ENCODE measurements at regions not wholly inside any gene's neighbourhood (a gene's known extent, or its start where the extent isn't known, plus 50 kb on each side); places are given as distances from the start of the nearest gene placed in this dataset.
"Not testable (repeated sequence)": the region's sequence is repeated elsewhere in the genome, so short reads cannot be mapped to it uniquely, and the experiment has no call there.

DNA sequence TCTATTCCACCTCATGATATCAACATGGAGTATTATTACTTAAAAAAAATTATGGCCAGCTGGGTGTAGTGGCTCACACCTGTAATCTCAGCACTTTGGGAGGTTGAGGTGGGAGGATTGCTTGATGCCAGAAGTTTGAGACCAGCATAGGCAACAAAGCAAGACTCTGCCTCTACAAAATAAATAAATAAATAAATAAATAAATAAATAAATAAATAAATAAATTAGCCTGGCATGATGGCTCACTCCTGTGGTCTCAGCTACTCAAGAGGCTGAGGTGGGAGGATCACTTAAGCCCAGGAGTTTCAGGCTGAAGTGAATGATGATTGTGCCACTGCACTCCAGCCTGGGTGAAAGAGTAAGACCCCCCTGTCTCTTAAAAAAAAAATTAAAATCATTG is 350.8 kb downstream of the VRK1 start:
- DNase-seq (ENCODE audit: low spot score) = not testable (repeated sequence)

DNA sequence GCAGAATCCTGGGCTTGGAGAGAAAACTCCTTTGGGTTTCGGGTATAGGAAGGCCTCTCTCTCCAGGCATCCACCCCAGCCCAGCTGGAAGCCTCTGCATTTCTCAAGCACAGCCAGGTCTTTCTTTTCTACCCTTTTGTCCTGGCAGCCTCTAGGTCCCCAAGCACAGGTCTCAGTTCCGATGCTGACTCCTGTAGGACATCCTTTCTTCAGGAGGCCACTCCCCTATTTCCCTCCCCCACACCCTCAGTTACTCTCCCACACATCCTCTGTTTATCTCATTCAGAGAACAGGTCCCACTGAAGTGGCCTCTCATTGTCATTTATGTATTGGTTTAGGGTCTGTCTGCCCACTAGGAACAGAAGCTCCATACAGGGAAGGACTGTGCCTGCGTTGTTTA is 352.6 kb downstream of the VRK1 start:
- no peak for DNase-seq (ENCODE audit: low spot score)

DNA sequence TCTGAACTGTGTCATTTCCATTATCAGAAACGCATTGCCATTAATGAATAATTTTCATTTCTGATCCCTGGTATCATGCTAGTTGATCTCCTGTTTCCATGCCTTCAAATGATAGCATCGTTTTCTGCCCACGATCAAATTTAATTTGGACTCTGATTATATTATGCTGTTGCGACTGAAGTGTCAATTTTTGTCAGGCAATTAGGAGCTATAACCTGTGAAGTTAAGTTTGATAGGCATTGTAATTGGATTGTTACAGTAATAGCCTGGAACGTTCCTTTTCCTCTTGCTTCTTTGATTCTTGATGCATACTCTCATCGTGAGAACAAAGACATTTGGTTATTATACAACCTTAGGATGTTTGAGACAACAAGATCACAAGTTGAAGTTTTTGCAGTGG is 356.3 kb downstream of the VRK1 start:
- DNase-seq (ENCODE audit: low spot score) = no peak

DNA sequence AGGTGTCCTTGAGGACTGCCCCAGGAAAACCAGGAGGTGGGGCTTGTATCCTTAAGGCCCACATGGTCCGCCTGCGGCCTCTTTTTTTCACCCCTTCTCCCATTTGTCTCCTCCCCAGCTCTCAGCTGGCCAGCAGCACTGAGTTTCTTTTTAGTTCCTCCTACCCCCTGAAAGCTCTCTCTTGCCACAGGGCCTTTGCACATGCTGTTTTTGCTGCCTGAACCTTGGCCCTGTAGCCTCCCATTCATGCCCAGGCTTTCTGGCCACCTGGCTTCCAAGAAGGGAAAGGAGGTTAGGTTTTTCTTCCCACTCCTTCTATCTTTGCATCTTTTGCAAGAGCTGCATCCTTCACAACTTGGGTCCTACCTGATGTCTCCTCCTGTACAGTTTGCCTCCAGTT is 358.1 kb downstream of the VRK1 start:
- no peak for DNase-seq (ENCODE audit: low spot score)

DNA sequence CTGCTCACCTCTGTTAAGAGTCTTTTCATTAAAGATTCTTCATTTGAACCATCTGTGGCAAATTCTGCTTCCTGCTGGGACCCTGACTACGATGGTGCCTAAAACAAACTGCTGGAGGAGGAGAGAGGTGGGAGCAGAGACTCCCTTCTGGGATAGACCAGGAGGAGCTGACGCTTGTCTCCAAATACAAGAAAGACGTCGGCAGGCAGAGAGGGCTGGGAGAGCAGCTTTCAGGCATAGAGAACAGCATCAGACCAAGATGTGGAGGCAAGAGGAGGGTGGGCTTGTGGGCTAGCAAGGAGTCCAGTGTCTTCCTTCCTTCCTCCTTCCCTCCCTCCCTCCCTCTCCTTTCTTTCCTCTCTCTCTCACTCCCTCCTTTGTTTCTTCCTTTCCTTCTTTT is 358.6 kb downstream of the VRK1 start:
- no peak for DNase-seq (ENCODE audit: low spot score)

DNA sequence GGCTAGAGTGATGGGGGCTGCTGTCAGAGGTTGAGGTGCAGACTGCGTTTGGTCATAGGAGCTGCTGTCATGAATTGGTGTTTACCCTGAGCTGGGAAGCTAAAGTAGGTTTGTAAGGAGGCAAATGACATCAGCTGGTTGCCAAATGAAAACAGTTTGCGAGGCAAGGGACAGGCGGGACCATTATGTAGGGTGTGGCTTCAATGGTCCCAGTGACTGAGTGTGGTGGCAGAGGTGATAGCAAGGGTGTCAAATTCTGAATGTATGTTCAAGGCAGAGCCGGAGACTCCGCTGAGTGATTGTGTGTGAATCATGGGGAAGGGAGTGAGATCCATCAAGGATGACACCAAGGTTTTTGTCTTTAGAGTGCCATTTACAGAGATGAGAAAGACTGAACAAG is 359.5 kb downstream of the VRK1 start:
- DNase-seq (ENCODE audit: low spot score) = no peak

DNA sequence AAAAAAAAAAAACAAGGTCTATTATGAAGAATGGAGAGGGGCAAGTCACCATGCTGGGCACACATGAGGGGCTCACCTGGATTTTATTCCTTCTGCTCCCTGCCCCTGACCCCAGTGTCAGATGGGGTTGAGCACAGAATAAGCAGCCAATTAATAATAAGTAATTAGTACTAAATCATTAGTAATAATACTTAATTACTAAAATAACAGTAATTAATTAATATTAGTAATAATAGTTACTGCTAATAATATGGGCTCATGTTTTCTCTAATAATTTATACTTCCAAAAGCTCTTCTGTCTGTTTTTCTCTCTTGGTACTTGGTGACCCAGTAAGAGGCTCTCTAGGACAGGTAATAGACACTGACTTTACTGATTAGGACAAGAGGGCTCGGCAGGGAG is 360.9 kb downstream of the VRK1 start:
- no peak for DNase-seq (ENCODE audit: low spot score)

DNA sequence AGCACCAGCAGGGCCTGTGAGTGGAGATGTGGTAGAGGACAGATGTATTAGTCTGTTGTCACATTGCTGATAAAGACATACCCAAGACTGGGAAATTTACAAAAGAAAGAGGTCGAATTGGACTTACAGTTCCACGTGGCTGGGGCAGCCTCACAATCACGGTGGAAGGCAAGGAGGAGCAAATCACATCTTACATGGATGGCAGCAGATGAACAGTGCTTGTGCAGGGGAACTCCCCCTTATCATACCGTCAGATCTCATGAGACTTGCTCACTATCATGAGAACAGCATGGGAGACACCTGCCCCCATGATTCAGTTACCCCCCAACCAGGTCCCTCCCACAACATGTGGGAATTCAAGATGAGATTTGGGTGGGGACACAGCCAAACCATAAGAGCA is 361.9 kb downstream of the VRK1 start:
- no peak for DNase-seq (ENCODE audit: low spot score)

DNA sequence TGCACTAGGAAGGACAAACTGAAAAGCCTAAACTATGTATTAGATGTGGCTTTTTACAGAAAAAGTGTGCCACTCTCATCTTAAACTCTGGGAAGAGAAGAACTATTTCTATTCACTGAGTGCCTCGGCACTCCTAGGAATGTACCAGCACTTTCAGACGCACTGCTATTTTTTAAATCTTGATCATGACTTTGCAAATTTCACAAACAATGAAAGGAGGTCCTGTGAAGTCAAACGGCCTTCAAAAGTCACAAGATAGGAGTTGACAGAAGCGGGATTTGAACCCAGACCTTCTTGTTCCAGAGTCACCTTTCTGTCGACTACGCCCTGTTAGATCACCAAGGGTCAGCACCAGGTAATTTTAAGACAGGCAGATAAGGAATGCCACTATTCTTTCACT is 365.4 kb downstream of the VRK1 start:
- DNase-seq (ENCODE audit: low spot score) = no peak

DNA sequence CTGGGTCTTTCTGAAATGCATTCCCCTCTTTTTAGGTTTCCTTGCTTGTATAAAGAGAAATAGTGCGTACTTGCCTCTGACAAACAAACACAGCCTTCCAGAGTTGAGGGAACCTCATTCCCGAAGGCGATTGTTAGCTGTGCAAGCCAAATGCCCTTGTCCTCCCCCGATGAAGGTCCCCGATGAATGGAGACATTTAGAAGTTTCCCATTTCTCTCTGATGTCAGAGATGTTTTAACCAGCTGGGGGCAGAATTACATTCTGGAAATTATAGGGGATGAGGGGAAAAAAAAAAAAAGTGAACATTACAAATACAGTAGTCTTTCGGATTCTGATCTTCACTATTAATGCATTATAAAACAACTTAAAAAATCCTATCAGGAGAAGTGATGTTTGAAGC is 366.8 kb downstream of the VRK1 start:
- DNase-seq (ENCODE audit: low spot score) = no peak

DNA sequence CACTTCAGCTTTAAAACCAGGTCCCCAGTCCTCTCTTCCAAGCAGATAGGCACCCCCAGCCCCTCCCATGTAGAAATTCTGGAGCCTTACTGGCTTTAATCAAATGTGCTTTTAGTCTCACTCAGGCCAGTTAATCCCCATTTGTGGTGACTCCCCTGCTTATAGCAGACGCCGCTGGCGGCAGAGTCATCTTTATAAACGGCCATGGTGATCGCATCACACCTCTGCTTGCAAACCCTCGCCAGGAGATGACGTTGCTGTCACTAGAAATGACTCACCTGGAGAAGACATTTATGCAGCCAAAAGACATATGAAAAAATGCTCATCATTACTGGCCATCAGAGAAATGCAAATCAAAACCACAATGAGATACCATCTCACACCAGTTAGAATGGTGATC is 369.3 kb downstream of the VRK1 start:
- DNase-seq (ENCODE audit: low spot score) = no peak

DNA sequence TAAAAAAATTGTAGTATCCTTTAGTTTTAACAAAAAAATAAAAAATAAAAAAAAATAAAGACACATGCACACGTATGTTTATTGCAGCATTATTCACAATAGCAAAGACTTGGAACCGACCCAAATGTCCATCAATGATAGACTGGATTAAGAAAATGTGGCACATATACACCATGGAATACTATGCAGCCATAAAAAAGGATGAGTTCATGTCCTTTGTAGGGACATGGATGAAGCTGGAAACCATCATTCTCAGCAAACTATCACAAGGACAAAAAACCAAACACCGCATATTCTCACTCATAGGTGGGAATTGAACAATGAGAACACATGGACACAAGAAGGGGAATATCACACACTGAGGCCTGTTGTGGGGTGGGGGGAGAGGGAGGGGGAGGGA is 370.4 kb downstream of the VRK1 start:
- not testable (repeated sequence) for DNase-seq (ENCODE audit: low spot score)

DNA sequence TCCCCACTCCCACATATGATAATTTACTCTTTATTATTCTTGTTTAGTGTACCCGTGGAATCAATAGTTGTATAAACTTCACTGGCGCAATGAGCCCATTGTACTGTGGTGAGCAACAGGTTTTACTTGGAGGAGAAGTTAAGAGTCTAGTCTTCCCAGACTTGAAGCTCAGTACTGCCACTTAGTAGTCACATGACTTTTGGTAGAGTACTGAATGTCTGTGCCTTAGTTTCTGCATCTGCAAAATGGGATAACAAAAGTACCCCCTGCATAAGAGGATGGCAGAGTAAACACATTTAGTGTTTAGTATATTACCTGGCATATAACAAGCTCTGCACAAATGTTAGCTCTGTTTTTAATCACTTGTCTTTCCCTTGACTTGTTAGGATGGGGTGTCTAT is 375.5 kb downstream of the VRK1 start:
- DNase-seq (ENCODE audit: low spot score) = no peak

DNA sequence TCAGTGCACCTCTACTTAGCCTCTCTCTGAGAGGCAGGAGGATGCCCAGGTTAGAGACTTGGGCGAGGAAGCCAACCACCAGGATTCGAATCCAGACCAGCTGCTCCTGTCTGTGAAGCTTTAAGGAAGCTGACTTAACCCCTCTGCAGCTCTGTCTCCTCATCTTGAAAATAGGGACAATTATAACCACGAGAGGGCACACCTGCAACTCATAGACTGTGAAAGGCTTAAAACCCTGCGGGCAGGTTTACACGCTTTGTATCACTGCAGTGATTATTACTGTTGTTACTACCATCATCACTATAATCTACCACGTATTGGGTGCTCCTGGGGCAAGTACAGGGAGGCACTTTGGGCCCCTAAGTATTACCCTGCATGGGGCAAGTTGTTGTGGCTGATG is 379.8 kb downstream of the VRK1 start:
- peak; percentile 42 for DNase-seq (ENCODE audit: low spot score)

DNA sequence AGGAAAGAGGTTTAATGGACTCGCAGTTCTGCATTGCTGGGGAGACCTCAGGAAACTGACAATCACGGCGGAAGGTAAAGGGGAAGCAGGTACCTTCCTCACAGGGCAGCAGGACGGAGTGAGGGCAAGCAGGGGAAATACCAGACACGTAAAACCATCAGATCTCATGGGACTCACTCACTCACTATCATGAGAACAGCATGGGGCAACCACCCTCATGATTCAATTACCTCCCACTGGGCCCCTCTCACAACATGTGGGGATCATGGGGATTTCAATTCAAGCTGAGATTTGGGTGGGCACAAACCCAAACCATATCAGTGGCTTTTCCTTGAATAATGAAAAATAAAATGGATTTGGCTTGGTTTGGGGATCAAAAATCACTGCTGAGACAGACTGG is 380.5 kb downstream of the VRK1 start:
- DNase-seq (ENCODE audit: low spot score) = no peak

DNA sequence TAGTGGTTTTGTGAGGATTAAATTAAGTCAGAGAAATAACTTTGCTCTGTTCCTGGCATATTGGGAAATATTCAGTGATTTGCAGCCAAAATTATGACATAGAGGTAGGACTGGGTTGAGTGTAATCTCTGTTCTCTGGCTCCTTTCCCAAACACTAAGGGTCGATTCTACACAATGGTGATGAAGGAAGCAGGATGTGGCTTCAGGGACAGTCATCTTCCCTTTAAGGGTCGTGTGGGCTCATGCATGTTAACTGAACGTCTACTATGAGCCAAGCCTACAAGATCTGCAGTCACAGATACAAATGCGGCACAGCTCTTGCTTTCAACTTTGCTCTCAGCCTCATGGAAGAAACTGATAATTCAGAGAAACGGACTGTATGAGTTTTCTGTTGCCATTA is 381.6 kb downstream of the VRK1 start:
- DNase-seq (ENCODE audit: low spot score) = no peak

DNA sequence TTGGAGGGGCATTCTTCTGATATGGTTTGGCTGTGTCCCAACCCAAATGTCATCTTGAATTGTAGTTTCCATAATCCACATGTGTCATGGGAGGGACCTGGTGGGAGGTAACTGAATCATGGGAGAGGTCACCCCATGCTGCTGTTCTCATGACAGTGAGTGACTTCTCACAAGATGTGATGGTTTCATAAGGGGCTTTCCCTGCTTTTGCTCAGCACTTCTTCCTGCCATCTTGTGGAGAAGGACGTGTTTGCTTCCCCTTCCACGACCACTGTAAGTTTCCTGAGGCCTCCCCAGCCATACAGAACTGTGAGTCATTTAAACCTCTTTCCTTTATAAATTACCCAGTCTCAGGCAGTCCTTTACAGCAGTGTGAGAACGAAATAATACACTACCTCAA is 382.4 kb downstream of the VRK1 start:
- peak; percentile 21 for DNase-seq (ENCODE audit: low spot score)

DNA sequence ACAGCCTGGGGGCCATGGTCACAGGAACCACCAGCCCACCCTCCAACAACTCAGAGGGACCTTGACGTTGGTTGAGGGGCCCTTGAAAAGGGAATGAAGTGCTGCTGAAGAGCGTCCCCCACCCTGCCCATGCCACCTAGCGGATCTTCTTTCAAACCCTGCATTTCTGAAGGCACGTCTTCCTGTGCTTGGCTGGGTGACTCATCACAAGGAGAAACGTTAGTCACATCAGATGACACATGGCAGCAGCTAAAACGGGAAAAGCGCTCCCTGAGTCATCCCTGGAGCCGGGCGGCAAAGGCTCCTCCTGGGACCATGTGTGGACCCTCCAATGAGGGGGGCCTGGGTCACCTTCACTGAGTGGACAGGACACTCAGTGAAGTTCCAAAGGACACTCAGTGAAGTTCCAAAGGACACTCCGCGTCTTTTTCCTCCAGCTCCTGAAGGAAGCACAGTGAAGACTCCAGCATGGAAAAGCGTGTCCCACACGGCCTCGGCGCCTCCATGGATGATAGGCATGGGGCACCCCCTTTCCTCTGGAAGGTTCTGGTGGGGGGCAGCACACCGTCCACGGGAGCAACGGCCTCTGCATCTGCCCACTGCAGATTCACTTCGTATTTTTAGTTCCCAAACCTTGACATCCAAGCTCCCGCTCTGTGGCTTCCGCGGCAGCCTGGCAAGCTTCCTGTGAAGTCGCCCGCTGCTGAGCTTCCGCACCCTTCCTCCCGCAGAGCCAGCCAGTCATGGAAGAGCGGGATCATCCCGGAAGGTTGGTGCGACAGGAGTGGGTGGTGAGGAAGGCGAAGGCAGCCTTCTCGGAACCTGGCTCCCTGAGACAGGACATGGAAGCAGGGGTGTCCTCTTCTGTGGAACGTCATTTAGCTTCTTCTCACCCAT is 383.4 kb downstream of the VRK1 start:
- peak; percentile 33 for DNase-seq (ENCODE audit: low spot score)

DNA sequence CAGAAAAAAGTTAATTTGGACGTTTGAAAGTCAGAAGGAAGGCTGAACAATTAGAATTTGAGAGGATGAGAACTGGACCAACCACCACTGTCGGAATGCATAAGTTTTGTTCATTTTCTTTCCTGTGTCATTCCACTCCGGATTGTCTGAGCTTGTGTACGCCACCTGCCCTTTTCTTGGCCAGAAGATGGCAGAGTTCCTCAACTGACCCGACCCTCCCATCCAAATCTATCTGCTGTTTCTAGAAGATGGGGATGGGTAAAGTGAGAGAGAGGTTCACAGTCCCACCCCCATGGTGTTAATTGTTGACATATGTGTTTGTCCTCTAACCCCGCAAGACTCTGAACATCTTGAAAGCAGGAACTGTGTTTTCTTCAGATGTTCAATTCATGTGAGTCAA is 388.0 kb downstream of the VRK1 start:
- no peak for DNase-seq (ENCODE audit: low spot score)

DNA sequence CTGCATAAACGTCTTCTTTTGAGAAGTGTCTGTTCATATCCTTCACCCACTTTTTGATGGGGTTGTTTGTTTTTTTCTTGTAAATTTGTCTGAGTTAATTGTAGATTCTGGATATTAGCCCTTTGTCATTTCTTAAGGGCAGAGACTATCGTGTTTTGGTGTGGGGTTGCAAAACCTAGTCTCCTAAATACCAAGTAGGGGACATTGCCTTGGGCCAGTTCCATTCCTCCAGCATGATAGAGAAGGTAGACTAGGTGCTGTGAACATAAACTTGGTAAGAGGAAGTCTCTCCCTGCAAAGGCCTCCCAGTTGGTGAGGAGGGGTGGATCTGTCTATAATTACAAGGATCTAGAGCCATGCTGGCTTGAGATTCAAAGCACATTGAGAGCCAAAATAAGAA is 390.7 kb downstream of the VRK1 start:
- no peak for DNase-seq (ENCODE audit: low spot score)

DNA sequence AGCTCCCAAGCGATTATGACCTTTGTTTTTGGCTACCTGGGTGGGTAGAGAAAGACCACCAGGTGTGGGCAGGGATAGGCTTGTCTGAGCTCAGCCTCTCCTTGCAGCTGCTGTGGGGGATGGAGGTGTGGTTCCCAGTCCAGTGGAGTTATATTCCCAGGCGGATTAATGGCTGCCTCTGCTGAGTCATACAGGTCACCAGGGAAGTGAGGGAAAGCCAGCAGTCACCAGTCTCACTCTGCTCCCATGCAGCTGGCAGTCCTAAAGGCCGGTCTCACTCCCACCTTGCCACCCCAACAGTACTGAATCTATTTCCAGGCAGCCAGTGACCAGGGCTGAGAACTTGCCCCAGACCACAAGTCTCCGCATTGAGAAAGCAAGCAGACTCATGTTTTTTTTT is 399.2 kb downstream of the VRK1 start:
- no peak for DNase-seq (ENCODE audit: low spot score)

DNA sequence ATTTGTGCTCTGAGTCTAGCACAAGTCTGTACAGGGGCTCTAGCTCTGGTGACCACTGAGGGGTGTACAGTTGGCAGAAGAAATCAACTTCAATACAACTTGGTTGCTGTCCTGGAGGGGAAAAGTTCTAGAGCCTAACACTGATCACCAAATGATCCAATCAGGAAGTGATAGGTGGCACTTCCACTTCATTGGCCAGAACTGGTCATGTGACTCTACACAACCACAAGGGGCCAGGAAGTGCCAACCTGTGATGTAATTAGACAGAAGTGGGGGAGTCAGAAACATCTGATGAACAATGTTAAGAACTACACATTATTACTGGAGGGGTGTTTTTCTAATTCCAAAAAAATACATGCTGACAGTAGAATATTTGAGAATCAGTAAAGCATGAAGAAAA is 401.6 kb downstream of the VRK1 start:
- no peak for DNase-seq (ENCODE audit: low spot score)

DNA sequence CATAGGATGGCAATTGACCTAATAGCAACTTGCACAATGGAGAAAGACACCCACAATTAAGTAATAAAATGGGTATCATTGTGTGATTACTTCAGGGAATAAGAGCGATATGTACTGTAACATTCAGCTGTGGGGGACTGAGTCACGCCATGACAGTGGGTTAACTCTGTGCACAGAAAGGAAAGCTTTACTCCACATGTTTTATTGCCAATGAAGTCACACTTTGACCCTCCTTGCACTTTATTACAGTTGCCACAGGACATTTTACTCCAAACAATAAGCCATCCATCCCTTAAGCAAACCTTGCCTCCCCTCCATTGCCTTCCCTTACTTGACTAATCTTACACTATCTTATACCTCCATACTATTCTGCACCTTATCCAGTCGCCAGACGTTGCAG is 403.1 kb downstream of the VRK1 start:
- no peak for DNase-seq (ENCODE audit: low spot score)

DNA sequence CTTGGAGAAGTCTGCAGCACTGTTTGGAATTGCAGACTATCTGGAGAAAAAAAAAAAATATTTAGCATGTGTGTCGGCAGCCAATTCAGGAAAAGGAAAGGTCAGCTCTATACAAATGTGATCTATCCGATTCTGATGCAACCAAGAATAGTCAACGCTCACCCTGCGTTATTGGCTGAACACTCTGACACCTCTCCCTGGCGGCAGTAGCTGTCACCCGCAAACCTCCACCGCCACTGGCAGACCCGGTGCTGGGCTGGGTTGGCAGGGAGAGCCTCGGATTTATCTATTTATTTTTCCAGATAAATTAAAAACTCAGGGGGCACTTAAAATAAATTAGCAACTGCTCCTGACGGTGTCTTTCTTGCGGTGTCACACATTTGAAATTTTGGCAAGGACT is 409.7 kb downstream of the VRK1 start:
- DNase-seq (ENCODE audit: low spot score) = no peak
